LNCAP (cell line): ENCODE measurements at regions not wholly inside any gene's neighbourhood (a gene's known extent, or its start where the extent isn't known, plus 50 kb on each side); places are given as distances from the start of the nearest gene placed in this dataset.

Source experiments
- TF ChIP-seq, protein P1 (sequence below): fragments of 450-650 bp; IDR thresholded peaks from 2 replicates; pipeline ENCODE4 v1.5.1; 2017; ENCODE audit warnings: mild to moderate bottlenecking

DNA sequence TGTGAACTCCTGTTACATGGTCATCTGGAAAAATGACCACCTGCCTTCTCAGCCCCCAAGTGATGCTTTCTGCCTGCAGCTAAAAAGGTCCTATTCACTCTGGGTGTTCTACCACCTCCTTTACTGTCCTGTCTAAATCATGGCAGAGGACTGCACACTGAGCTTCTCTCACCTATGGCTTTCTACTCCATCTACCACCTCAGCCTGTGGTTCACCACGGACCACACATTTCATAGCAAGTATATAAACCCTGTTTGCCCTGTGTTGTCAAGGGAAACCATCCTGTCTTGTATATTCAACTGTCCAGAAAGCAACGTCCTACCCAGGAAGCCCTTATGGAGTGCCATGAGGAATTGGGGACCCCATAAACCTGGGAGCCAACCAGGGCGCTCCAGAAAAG lies 167.4 kb upstream of the ITGA1 start:
- TF ChIP-seq, protein P1, sequence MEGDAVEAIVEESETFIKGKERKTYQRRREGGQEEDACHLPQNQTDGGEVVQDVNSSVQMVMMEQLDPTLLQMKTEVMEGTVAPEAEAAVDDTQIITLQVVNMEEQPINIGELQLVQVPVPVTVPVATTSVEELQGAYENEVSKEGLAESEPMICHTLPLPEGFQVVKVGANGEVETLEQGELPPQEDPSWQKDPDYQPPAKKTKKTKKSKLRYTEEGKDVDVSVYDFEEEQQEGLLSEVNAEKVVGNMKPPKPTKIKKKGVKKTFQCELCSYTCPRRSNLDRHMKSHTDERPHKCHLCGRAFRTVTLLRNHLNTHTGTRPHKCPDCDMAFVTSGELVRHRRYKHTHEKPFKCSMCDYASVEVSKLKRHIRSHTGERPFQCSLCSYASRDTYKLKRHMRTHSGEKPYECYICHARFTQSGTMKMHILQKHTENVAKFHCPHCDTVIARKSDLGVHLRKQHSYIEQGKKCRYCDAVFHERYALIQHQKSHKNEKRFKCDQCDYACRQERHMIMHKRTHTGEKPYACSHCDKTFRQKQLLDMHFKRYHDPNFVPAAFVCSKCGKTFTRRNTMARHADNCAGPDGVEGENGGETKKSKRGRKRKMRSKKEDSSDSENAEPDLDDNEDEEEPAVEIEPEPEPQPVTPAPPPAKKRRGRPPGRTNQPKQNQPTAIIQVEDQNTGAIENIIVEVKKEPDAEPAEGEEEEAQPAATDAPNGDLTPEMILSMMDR = no peak

DNA sequence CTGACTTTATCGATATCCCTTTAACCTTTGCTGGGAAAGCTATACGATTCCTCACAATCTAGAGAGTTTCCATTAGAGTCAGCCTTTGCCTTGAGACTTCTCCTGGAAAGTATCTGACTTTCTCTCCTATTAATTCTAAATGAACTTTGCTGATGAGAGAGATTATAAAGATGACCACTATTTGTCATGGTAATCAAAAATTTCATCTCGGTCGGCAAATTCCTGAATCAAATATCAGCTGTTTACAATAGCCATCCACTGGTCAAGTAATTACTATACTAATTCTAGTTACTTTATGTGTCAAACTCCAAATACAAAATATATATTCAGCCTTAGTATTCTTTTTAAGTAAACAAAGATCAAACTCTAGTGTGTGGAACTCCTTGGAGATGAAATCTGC lies 164.4 kb upstream of the ITGA1 start:
- TF ChIP-seq, protein P1 = no peak

DNA sequence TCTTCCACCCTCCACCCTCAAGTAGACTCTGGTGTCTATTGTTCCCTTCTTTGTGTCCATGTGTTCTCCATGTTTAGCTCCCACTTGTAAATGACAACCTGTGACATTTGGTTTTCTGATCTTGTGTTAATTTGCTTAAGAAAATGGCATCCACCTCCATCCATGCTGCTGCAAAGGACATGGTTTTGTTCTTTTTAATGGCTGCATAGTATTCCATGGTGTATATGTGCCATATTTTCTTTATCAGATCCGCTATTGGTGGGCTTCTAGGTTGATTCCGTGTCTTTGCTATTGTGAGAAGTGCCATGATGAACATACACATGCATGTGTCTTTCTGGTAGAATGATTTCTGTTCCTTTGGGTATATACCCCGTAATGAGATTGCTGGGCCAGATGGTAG lies 163.4 kb upstream of the ITGA1 start:
- TF ChIP-seq, protein P1 = no peak

DNA sequence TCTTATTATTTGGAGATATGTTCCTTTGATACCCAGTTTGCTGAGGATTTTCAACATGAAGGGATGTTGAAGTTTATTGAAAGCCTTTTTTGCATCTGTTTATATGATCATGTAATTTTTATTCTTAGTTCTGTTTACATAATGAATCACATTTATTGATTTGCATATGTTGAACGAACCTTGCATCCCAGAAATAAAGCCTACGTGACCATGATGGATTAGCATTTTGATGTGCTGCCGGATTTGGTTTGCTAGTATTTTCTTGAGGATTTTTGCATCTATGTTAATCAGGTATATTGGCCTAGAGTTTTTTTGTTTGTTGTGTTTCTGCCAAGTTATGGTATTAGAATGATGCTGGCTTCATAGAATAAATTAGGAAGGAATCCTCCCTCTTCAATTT lies 161.4 kb upstream of the ITGA1 start:
- TF ChIP-seq, protein P1 = no peak

DNA sequence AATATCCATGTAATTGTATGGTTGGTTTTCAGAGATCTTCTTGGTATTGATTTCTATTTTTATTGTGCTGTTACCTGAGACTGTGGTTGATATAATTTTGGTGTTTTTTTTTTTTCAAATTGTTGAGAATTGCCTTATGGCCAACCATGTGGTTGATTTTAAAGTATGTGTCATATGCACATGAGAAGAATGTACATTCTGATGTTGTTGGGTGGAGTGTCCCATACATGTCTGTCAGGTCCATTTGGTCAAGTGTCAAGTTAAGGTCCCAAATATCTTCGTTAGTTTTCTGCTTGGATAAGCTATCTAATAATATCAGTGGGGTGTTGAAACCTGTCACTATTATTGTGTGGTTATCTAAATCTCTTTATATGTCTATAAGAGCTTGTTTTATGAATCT lies 160.0 kb upstream of the ITGA1 start:
- TF ChIP-seq, protein P1 = no peak

DNA sequence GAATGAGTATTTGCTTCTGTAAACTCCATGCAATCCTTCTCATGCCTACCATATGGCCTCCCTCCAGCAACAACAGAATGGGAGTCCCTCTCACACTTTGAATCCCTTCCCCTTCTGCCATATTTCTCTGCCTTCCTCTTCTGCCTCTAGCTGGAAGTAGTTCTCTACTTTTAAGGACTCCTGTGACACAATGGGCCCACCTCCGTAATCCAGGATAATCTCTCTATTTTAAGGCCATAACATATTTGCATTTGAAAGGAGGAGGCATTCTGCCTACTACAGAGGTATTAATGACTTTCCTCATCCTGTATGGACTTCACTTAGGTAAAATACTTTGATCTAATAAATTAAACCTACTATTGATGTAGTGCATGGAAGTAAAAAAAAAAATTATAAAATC lies 155.4 kb upstream of the ITGA1 start:
- TF ChIP-seq, protein P1 = no peak

DNA sequence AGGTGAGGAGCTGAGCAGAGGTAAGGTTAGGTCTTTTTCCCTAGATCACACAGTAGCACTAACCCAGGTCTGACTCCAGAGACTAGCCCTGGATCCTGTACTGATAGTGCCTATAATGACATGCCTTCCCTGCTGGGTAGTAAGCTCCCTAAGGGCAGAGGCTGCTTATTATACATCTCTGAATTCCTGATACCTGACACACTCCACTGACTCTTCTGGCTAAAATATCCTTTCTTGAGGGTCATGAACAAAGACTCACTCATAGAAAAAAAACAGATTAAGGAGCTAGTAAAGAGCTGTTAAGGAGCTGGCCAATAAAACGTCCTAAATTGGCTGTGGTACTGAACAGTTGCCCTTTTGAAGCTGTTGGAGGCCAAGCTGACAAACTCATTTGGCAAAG lies 149.0 kb upstream of the ITGA1 start:
- TF ChIP-seq, protein P1 = no peak

DNA sequence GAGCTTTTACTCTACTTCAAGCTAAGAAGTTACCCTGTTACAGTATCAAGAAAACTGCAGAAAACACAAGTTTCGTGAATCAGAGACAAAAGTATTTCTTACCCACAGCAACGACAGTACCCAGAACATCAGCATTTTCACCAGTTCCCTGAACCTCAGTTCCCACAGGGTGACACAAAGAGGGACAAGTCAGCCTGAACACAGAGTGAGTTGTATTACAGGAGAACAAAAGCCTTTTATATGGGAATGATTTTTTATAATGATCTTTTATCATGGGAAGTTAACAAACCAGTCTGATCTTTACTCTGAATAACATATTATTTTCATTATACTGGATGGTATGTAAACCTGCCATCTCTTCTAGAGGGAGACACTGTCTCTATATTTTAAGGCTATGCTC lies 139.0 kb upstream of the ITGA1 start:
- TF ChIP-seq, protein P1 = no peak
